H9 (cell line): ENCODE measurements at regions not wholly inside any gene's neighbourhood (a gene's known extent, or its start where the extent isn't known, plus 50 kb on each side); places are given as distances from the start of the nearest gene placed in this dataset.

Source experiments
- DNase-seq: peaks from one replicate; pipeline ENCODE4 v3.0.0-alpha.2; 2017
- H2AFZ ChIP-seq: one replicate; pipeline ENCODE4 v1.6.1; 2013; ENCODE audit warnings: mild to moderate bottlenecking, low read length, control low read depth, moderate library complexity
- H2AK5ac ChIP-seq: 2 replicates; pipeline ENCODE4 v1.6.1; 2013; ENCODE audit warnings: low read length, control low read depth, mixed read lengths; ENCODE audit not compliant: insufficient read length
- H2BK120ac ChIP-seq: one replicate; pipeline ENCODE4 v1.6.1; 2013; ENCODE audit warnings: low read depth, mild to moderate bottlenecking, low read length, control low read depth, inconsistent platforms; ENCODE audit not compliant: poor library complexity, severe bottlenecking
- H2BK12ac ChIP-seq: 2 replicates; pipeline ENCODE4 v1.6.1; 2013; ENCODE audit warnings: low read length, control low read depth, mixed read lengths, low read depth; ENCODE audit not compliant: insufficient read length
- H2BK15ac ChIP-seq: 2 replicates; pipeline ENCODE4 v1.6.1; 2013; ENCODE audit warnings: low read depth, low read length, control low read depth
- H2BK20ac ChIP-seq: one replicate; pipeline ENCODE4 v1.6.1; 2013; ENCODE audit warnings: low read depth, mild to moderate bottlenecking, low read length, control low read depth, inconsistent platforms; ENCODE audit not compliant: poor library complexity, severe bottlenecking
- H2BK5ac ChIP-seq: 2 replicates; pipeline ENCODE4 v1.6.1; 2013; ENCODE audit warnings: low read length, control low read depth, mixed read lengths; ENCODE audit not compliant: insufficient read length
- H3K14ac ChIP-seq: 2 replicates; pipeline ENCODE4 v1.6.1; 2013; ENCODE audit warnings: low read length, control low read depth; ENCODE audit not compliant: insufficient read depth
- H3K18ac ChIP-seq: 2 replicates; pipeline ENCODE4 v1.6.1; 2013; ENCODE audit warnings: low read depth, mild to moderate bottlenecking, mixed read lengths, low read length, control low read depth; ENCODE audit not compliant: insufficient read length
- H3K23ac ChIP-seq: 2 replicates; pipeline ENCODE4 v1.6.1; 2013; ENCODE audit warnings: low read length, control low read depth, mixed read lengths, low read depth; ENCODE audit not compliant: insufficient read length
- H3K23me2 ChIP-seq: 2 replicates; pipeline ENCODE4 v1.6.1; 2013; ENCODE audit warnings: low read depth, mild to moderate bottlenecking, mixed read lengths, low read length, control low read depth; ENCODE audit not compliant: insufficient read length, poor library complexity, severe bottlenecking
- H3K27ac ChIP-seq: 2 replicates; pipeline ENCODE4 v1.5.1; 2013; ENCODE audit warnings: low read length, control low read depth, mixed read lengths, low read depth; ENCODE audit not compliant: insufficient read length
- H3K27me3 ChIP-seq: 2 replicates; pipeline ENCODE4 v1.6.1; 2013; ENCODE audit warnings: low read length, control low read depth, inconsistent platforms; ENCODE audit not compliant: insufficient read depth
- H3K4ac ChIP-seq: 2 replicates; pipeline ENCODE4 v1.6.1; 2013; ENCODE audit warnings: low read depth, mild to moderate bottlenecking, control low read depth, inconsistent platforms, low read length, moderate library complexity
- H3K4me1 ChIP-seq: 2 replicates; pipeline ENCODE4 v1.6.1; 2013; ENCODE audit warnings: low read length, control low read depth, inconsistent platforms; ENCODE audit not compliant: insufficient read depth
- H3K4me2 ChIP-seq: 2 replicates; pipeline ENCODE4 v1.6.1; 2013; ENCODE audit warnings: low read length, control low read depth, mixed read lengths; ENCODE audit not compliant: insufficient read length, insufficient read depth
- H3K56ac ChIP-seq: 2 replicates; pipeline ENCODE4 v1.6.1; 2013; ENCODE audit warnings: low read depth, mild to moderate bottlenecking, mixed read lengths, low read length, control low read depth; ENCODE audit not compliant: insufficient read length
- H3K79me1 ChIP-seq: 2 replicates; pipeline ENCODE4 v1.6.1; 2013; ENCODE audit warnings: low read depth, mild to moderate bottlenecking, moderate library complexity, low read length, control low read depth, inconsistent platforms; ENCODE audit not compliant: insufficient read depth, poor library complexity, severe bottlenecking
- H3K79me2 ChIP-seq: 2 replicates; pipeline ENCODE4 v1.6.1; 2013; ENCODE audit warnings: low read length, control low read depth, inconsistent platforms; ENCODE audit not compliant: insufficient read depth
- H3K9ac ChIP-seq: 2 replicates; pipeline ENCODE4 v1.6.1; 2013; ENCODE audit warnings: low read length, control low read depth, mixed read lengths; ENCODE audit not compliant: insufficient read length; ENCODE audit errors: extremely low read depth
- H3K9me3 ChIP-seq: one replicate; pipeline ENCODE4 v1.6.1; 2013; ENCODE audit warnings: low read depth, low read length, inconsistent platforms; ENCODE audit not compliant: control insufficient read depth
- H3T11ph ChIP-seq: one replicate; pipeline ENCODE4 v1.6.1; 2013; ENCODE audit warnings: mild to moderate bottlenecking, low read length, control low read depth, inconsistent platforms
- H4K20me1 ChIP-seq: one replicate; pipeline ENCODE4 v1.6.1; 2013; ENCODE audit not compliant: control insufficient read depth, insufficient read length, insufficient read depth
- H4K5ac ChIP-seq: 2 replicates; pipeline ENCODE4 v1.6.1; 2013; ENCODE audit warnings: low read depth, mild to moderate bottlenecking, mixed read lengths, low read length, control low read depth; ENCODE audit not compliant: insufficient read length
- H4K8ac ChIP-seq: replicated peaks from 2 replicates; pipeline ENCODE4 v1.6.1; 2013; ENCODE audit warnings: low read length, control low read depth, mixed read lengths, low read depth; ENCODE audit not compliant: insufficient read length
- H4K91ac ChIP-seq: 2 replicates; pipeline ENCODE4 v1.6.1; 2013; ENCODE audit warnings: low read depth, mild to moderate bottlenecking, moderate library complexity, mixed read lengths, low read length, control low read depth; ENCODE audit not compliant: insufficient read length
- H3K27ac Mint-ChIP-seq, 3 experiments: 2 replicates in 2 of 3; 3 replicates in 1 of 3; pipeline ENCODE4 v1.8.0; 2020 to 2021; ENCODE audit warnings: mixed read lengths in 3 of 3, mild to moderate bottlenecking in 1 of 3, moderate library complexity in 1 of 3
- H3K27me3 Mint-ChIP-seq: 2 replicates; pipeline ENCODE4 v1.8.0; 2021; ENCODE audit warnings: low read depth, mild to moderate bottlenecking, moderate library complexity, mixed read lengths
- H3K36me3 Mint-ChIP-seq, 3 experiments: 2 replicates in 2 of 3; 3 replicates in 1 of 3; pipeline ENCODE4 v1.8.0; 2020 to 2021; ENCODE audit warnings: low read depth in 3 of 3, mixed read lengths in 3 of 3; ENCODE audit not compliant: insufficient read depth in 1 of 3
- H3K4me1 Mint-ChIP-seq, 2 experiments: 2 replicates each; pipeline ENCODE4 v1.8.0; 2020; ENCODE audit warnings: mixed read lengths in 2 of 2
- H3K4me3 Mint-ChIP-seq, 2 experiments: 2 replicates in 1 of 2; 3 replicates in 1 of 2; pipeline ENCODE4 v1.8.0; 2020 to 2021; ENCODE audit warnings: mild to moderate bottlenecking in 2 of 2, mixed read lengths in 2 of 2, moderate library complexity in 1 of 2
- H3K9me3 Mint-ChIP-seq, 2 experiments: 2 replicates in 1 of 2; 3 replicates in 1 of 2; pipeline ENCODE4 v1.8.0; 2020; ENCODE audit warnings: mild to moderate bottlenecking in 2 of 2, mixed read lengths in 2 of 2, moderate library complexity in 1 of 2
- WGBS: extraction: QIAGEN DNeasy Blood & Tissue Kit; methylation state at CpG from one replicate; pipeline ENCODE4 v1.1.7; 2013; ENCODE audit warnings: missing lambda C conversion rate, low lambda C conversion rate, mixed read lengths; ENCODE audit not compliant: insufficient read length; ENCODE audit errors: extremely low coverage; 5-methylcytosine and 5-hydroxymethylcytosine counted together
- TF ChIP-seq, protein P1 (sequence below): fragments of 200-600 bp; sonication (generic); conservative IDR thresholded peaks from 3 replicates; pipeline ENCODE4 v1.8.0; 2021; ENCODE audit warnings: antibody characterized with exemption, mild to moderate bottlenecking

DNA sequence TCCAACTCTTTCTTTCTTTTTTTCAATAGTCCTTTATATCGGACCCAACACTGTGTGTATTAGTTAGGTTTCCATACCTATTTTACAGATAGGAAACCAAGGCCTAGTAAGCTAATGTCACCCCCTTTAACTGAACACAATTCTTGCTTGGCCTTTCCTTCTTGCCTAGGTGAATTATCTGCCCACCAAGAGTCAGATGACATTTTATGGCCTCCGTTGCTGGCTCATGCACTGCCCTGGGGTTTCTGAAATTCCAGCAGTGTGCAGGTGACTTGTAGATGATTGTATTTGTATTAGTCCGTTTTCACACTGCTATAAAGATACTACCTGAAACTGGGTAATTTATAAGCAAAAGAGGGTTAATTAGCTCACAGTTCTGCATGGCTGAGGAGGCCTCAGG, 293.8 kb downstream of the GAS1 start:
- H3K14ac ChIP-seq = no peak overlapping the region
- no peak overlapping the region for H4K5ac ChIP-seq
- no peaks in the 10 kb centered on the region for H3K27me3 ChIP-seq
- H3K23ac ChIP-seq = no peak overlapping the region
- no peak overlapping the region for H2AK5ac ChIP-seq
- H2BK20ac ChIP-seq = no peak overlapping the region
- H3K9me3 ChIP-seq = no peaks in the 10 kb centered on the region
- H3K4ac ChIP-seq = no peak overlapping the region
- DNase-seq = no peak
- H2BK12ac ChIP-seq = no peak overlapping the region
- H3K79me1 ChIP-seq = no peaks in the 10 kb centered on the region
- H3K4me3 Mint-ChIP-seq = no peak overlapping the region
- H4K20me1 ChIP-seq = no peaks in the 10 kb centered on the region
- no peaks in the 10 kb centered on the region for H3K4me1 ChIP-seq
- H3K27ac Mint-ChIP-seq = peak overlapping the region in 1 of 3 experiments; percentile 36; a peak in 1 of 7 replicates
- H3K4me1 Mint-ChIP-seq = no peaks in the 10 kb centered on the region
- H3K9ac ChIP-seq = no peak overlapping the region
- H3K4me2 ChIP-seq = no peak overlapping the region
- no peak overlapping the region for H2BK120ac ChIP-seq
- no peaks in the 10 kb centered on the region for H3K79me2 ChIP-seq
- no peaks in the 10 kb centered on the region; a peak in 2 of 5 replicates for H3K9me3 Mint-ChIP-seq
- no peak overlapping the region for H3K27ac ChIP-seq
- no peaks in the 10 kb centered on the region for H3K27me3 Mint-ChIP-seq
- H3K18ac ChIP-seq = no peak overlapping the region
- H2AFZ ChIP-seq = no peak overlapping the region
- no peak overlapping the region for H2BK15ac ChIP-seq
- TF ChIP-seq, protein P1, sequence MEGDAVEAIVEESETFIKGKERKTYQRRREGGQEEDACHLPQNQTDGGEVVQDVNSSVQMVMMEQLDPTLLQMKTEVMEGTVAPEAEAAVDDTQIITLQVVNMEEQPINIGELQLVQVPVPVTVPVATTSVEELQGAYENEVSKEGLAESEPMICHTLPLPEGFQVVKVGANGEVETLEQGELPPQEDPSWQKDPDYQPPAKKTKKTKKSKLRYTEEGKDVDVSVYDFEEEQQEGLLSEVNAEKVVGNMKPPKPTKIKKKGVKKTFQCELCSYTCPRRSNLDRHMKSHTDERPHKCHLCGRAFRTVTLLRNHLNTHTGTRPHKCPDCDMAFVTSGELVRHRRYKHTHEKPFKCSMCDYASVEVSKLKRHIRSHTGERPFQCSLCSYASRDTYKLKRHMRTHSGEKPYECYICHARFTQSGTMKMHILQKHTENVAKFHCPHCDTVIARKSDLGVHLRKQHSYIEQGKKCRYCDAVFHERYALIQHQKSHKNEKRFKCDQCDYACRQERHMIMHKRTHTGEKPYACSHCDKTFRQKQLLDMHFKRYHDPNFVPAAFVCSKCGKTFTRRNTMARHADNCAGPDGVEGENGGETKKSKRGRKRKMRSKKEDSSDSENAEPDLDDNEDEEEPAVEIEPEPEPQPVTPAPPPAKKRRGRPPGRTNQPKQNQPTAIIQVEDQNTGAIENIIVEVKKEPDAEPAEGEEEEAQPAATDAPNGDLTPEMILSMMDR = no peak
- no peaks in the 10 kb centered on the region; a peak in 1 of 7 replicates for H3K36me3 Mint-ChIP-seq
- no peak overlapping the region for H3K56ac ChIP-seq
- WGBS = no CpG with 5 or more reads among the region's 3 CpGs
- H4K91ac ChIP-seq = no peak overlapping the region
- H4K8ac ChIP-seq = no peak overlapping the region
- no peak overlapping the region for H2BK5ac ChIP-seq
- H3K23me2 ChIP-seq = no peaks in the 10 kb centered on the region
- no peak overlapping the region for H3T11ph ChIP-seq
